ENCODE measurements at regions not wholly inside any gene's neighbourhood (a gene's known extent, or its start where the extent isn't known, plus 50 kb on each side); places are given as distances from the start of the nearest gene placed in this dataset.

DNA sequence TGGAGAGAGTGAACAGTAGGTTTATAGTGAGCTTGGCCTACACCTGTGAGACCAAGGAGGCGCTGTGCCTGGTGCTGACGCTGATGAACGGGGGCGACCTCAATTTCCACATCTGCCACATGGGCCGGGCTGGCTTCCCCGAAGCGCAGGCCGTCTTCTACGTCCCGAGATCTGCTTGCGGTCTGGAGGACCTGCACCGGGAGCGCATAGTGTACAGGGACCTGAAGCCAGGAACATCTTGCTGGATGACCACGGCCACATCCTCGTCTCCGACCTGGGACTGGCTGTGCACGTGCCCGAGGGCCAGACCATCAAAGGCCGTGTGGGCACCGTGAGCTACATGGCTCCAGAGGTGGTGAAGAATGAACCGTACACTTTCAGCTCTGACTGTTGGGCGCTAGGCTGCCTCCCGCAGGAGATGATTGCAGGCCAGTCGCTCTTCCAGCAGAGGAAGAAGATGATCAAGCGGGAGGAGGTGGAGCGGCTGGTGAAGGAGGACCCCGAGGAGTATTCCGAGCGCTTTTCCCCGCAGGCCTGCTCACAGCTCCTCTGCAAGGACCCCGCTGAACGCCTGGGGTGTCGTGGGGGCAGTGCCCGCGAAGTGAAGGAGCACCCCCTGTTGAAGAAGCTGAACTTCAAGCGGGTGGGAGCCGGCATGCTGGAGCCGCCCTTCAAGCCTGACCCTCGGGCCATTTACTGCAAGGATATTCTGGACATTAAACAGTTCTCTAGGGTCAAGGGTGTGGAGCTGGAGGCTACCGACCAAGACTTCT lies 139.0 kb downstream of the ZDHHC20 start:
- no peak for DNase-seq

- no peak for DNase-seq
Observed at GRCh38 chr13:21320642-21321034, 138.5 kb downstream of the ZDHHC20 start.

DNA sequence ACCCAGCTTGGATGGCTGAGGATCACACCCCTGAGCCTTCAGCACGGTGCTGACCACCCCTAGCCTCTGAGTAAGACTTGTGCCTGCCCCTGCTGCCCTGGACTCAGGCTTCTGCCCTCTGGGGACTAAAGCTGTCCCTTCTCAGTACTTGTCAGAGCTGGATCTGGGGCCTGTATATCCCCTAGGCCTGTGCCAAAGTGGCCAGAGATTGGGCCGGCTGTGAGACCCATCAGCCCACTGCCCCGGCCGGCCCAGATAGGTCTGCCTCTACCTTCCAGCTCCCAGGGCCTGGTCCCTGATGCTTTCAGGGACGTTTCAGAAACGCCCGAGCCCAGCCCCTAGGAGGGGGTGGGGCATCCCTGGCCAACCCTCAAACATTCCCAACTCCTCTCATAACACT lies 137.8 kb downstream of the ZDHHC20 start:
- DNase-seq: no peak

DNA sequence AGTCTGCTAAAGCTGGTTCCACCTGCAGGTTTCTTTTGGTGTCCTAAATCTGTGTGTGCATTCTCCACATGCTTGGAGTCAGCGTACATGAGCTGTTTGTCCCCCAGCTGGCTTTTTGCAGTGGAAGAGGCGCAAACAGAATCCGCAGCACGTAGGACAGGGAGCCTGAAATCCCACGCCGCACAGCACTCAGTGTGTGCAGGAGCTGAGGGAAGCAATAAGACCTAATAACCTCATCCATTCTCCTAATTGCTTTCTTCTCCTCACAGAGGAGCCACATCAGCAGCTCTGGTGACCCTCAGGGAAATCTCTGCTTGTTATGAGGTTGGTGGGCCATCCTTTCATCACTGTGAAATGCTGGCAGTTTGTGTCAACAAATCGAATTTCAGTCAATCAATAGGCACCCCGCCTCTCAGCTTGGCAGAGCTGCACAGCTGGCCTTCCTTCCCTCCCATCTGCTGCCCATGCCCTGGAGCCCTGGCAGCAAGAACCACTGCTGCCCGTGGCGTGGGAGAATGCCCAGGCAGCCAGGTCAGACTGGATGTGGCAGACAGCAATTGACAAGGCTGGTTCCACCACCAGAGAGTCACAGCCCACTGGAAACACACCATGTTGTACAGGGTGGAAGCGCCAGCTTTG lies 136.7 kb downstream of the ZDHHC20 start:
- no peak for DNase-seq

Measured in activated naive CD4-positive, alpha-beta T cell treated with anti-CD3 and anti-CD28 coated beads, Interleukin-2, amount 50 U/mL, for 16 hours (primary cell).